ENCODE measurements at regions not wholly inside any gene's neighbourhood (a gene's known extent, or its start where the extent isn't known, plus 50 kb on each side); places are given as distances from the start of the nearest gene placed in this dataset.

- DNase-seq (ENCODE audit: insufficient read length, low spot score) = no peak
- no peak for FAIRE-seq
- TF ChIP-seq POU2F2 (IDR thresholded peaks at IDR 0.05; ENCODE audit: low read depth, low read length) (no peak), TAF1 (IDR thresholded peaks at IDR 0.05; ENCODE audit: low read depth, low read length) (no peak), SPI1 (IDR thresholded peaks at IDR 0.05; ENCODE audit: low read depth, low read length) (no peak), PAX5 (IDR thresholded peaks at IDR 0.05; ENCODE audit: insufficient read depth, low read length, severe bottlenecking) (no peak), POLR2AphosphoS5 (IDR thresholded peaks at IDR 0.05; ENCODE audit: low read depth, low read length) (no peak), POLR2A (IDR thresholded peaks at IDR 0.05; ENCODE audit: low read depth, low read length) (no peak)
Measured at GRCh38 chr22:47463220-47463619, 700.8 kb downstream of the TBC1D22A start.

DNA sequence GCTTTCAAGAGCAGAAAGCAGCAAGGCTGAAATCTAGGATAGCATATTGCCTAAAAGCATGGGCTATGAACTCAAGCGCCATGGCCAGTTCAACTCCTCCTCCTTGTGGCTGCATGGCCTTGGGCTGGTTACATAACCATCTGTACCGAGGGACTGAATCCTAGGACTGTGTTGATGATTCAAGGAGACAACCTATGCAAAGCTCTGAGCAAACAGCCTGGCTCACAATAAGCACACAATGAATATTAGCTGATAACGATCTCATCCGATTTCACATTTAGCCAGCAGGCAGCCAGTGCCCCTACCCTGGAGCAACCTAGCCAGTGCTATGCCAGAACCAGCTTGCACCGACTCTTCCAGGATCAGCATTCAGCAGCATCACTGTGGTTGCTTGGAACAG lies 698.4 kb downstream of the TBC1D22A start:
- FAIRE-seq = no peak
- TF ChIP-seq PAX5 (IDR thresholded peaks at IDR 0.05; ENCODE audit: insufficient read depth, low read length, severe bottlenecking) (no peak), TAF1 (IDR thresholded peaks at IDR 0.05; ENCODE audit: low read depth, low read length) (no peak), POLR2A (IDR thresholded peaks at IDR 0.05; ENCODE audit: low read depth, low read length) (no peak), POLR2AphosphoS5 (IDR thresholded peaks at IDR 0.05; ENCODE audit: low read depth, low read length) (no peak), POU2F2 (IDR thresholded peaks at IDR 0.05; ENCODE audit: low read depth, low read length) (no peak), SPI1 (IDR thresholded peaks at IDR 0.05; ENCODE audit: low read depth, low read length) (no peak)
- no peak for DNase-seq (ENCODE audit: insufficient read length, low spot score)

DNA sequence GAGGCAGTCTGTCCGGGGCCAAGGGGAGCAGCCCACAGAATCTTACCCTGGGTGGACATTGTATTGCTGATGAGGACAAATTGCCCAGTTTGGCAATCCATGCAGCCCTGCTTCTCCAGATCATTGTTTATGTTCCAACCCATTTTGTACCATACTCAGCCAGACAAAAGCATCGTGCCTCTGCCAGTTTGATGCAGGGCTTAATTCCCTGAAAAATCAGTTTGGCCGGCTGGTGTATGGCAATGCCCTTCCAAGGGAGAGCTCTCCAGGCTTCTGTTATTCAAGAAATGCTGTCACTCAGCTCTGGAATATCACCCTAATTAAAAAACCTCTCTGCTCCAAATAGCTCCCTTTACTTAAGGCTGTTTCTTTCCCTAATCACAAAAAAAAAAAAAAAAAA lies 697.7 kb downstream of the TBC1D22A start:
- DNase-seq (ENCODE audit: insufficient read length, low spot score) = no peak
- no peak for FAIRE-seq
- TF ChIP-seq POU2F2 (IDR thresholded peaks at IDR 0.05; ENCODE audit: low read depth, low read length) (no peak), POLR2AphosphoS5 (IDR thresholded peaks at IDR 0.05; ENCODE audit: low read depth, low read length) (no peak), PAX5 (IDR thresholded peaks at IDR 0.05; ENCODE audit: insufficient read depth, low read length, severe bottlenecking) (no peak), POLR2A (IDR thresholded peaks at IDR 0.05; ENCODE audit: low read depth, low read length) (no peak), SPI1 (IDR thresholded peaks at IDR 0.05; ENCODE audit: low read depth, low read length) (no peak), TAF1 (IDR thresholded peaks at IDR 0.05; ENCODE audit: low read depth, low read length) (no peak)

GRCh38 chr22:47458348-47458747 lies 695.9 kb downstream of the TBC1D22A start:
- no peak for TF ChIP-seq TAF1 (IDR thresholded peaks at IDR 0.05; ENCODE audit: low read depth, low read length)
- TF ChIP-seq POLR2AphosphoS5 (IDR thresholded peaks at IDR 0.05; ENCODE audit: low read depth, low read length) = no peak
- TF ChIP-seq SPI1 (IDR thresholded peaks at IDR 0.05; ENCODE audit: low read depth, low read length) = no peak
- TF ChIP-seq PAX5 (IDR thresholded peaks at IDR 0.05; ENCODE audit: insufficient read depth, low read length, severe bottlenecking) = no peak
- TF ChIP-seq POU2F2 (IDR thresholded peaks at IDR 0.05; ENCODE audit: low read depth, low read length) = no peak
- no peak for TF ChIP-seq POLR2A (IDR thresholded peaks at IDR 0.05; ENCODE audit: low read depth, low read length)
- DNase-seq (ENCODE audit: insufficient read length, low spot score) = no peak
- no peak for FAIRE-seq

DNA sequence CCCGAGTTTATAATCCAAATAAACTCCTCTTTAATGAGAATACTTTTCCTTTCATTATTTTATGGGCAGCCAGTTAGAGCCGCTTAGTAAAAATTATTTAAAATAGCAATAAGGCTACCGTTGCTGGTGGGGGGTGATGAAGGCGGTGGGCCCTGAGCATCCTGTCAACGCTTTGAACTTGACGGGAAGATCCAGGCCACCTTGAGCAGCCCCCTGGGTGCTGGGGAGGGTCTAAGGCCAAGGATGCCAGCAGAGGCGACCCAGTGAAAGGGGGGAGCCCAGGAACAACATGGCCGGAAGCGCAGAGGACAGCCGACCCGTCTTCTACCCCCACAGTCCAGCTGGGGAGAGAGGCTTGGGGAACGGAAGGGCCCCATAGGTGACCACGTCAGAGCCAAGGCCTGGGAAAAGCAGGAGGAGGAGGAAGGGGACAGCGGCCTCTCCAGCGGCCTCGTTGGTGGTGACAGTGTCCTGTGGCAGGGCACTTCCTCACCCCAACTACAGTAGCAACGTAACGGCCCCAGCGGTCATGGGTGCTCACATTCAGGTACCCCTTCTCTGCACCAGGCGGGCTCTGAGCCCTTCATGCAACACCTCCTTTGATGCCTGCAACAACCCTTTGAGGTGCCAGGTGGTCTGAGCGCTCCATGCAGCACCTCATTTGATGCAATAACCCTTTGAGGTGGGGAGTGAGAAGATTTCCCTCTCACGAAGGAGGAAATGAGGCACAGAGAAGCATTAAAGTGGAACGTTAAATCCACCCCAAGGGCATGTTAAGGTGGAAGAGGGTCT lies 695.3 kb downstream of the TBC1D22A start:
- no peak for FAIRE-seq
- no peak for TF ChIP-seq SPI1 (IDR thresholded peaks at IDR 0.05; ENCODE audit: low read depth, low read length)
- TF ChIP-seq POLR2AphosphoS5 (IDR thresholded peaks at IDR 0.05; ENCODE audit: low read depth, low read length) = no peak
- no peak for TF ChIP-seq PAX5 (IDR thresholded peaks at IDR 0.05; ENCODE audit: insufficient read depth, low read length, severe bottlenecking)
- TF ChIP-seq POU2F2 (IDR thresholded peaks at IDR 0.05; ENCODE audit: low read depth, low read length) = no peak
- TF ChIP-seq POLR2A (IDR thresholded peaks at IDR 0.05; ENCODE audit: low read depth, low read length) = no peak
- TF ChIP-seq TAF1 (IDR thresholded peaks at IDR 0.05; ENCODE audit: low read depth, low read length) = no peak
- no peak for DNase-seq (ENCODE audit: insufficient read length, low spot score)

GRCh38 chr22:47457021-47457420 lies 694.6 kb downstream of the TBC1D22A start:
- no peak for TF ChIP-seq PAX5 (IDR thresholded peaks at IDR 0.05; ENCODE audit: insufficient read depth, low read length, severe bottlenecking)
- no peak for TF ChIP-seq POU2F2 (IDR thresholded peaks at IDR 0.05; ENCODE audit: low read depth, low read length)
- no peak for TF ChIP-seq SPI1 (IDR thresholded peaks at IDR 0.05; ENCODE audit: low read depth, low read length)
- TF ChIP-seq TAF1 (IDR thresholded peaks at IDR 0.05; ENCODE audit: low read depth, low read length) = no peak
- TF ChIP-seq POLR2A (IDR thresholded peaks at IDR 0.05; ENCODE audit: low read depth, low read length) = no peak
- no peak for TF ChIP-seq POLR2AphosphoS5 (IDR thresholded peaks at IDR 0.05; ENCODE audit: low read depth, low read length)
- no peak for FAIRE-seq

GRCh38 chr22:47456031-47456430 lies 693.6 kb downstream of the TBC1D22A start:
- no peak for TF ChIP-seq POLR2A (IDR thresholded peaks at IDR 0.05; ENCODE audit: low read depth, low read length)
- TF ChIP-seq POLR2AphosphoS5 (IDR thresholded peaks at IDR 0.05; ENCODE audit: low read depth, low read length) = no peak
- TF ChIP-seq POU2F2 (IDR thresholded peaks at IDR 0.05; ENCODE audit: low read depth, low read length) = no peak
- no peak for TF ChIP-seq TAF1 (IDR thresholded peaks at IDR 0.05; ENCODE audit: low read depth, low read length)
- no peak for TF ChIP-seq PAX5 (IDR thresholded peaks at IDR 0.05; ENCODE audit: insufficient read depth, low read length, severe bottlenecking)
- TF ChIP-seq SPI1 (IDR thresholded peaks at IDR 0.05; ENCODE audit: low read depth, low read length) = no peak
- no peak for FAIRE-seq
- no peak for DNase-seq (ENCODE audit: insufficient read length, low spot score)

More at GRCh38 chr22:47457021-47457420, 694.6 kb downstream of the TBC1D22A start:
- DNase-seq (ENCODE audit: insufficient read length, low spot score) = no peak

DNA sequence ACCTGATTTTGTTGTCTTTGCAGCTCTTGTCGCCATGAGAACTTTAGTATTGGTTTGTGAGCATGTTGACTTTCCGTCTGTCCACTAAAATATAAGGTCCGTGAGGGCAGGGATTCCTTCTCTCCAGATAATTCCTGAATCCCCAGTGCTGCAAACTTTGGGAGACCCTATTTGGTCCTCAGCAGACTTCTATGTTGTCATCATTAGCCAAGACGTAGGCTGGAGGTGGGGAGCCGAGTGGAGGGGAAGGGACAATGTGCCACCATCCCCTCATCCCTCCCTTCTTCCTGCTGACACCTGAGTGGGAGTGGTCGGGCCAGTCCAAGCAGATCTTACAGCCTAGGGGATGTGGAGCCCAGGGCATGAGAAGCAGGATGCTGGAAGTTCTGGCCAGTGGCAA lies 690.6 kb downstream of the TBC1D22A start:
- no peak for TF ChIP-seq POU2F2 (IDR thresholded peaks at IDR 0.05; ENCODE audit: low read depth, low read length)
- TF ChIP-seq POLR2A (IDR thresholded peaks at IDR 0.05; ENCODE audit: low read depth, low read length) = no peak
- no peak for TF ChIP-seq TAF1 (IDR thresholded peaks at IDR 0.05; ENCODE audit: low read depth, low read length)
- TF ChIP-seq POLR2AphosphoS5 (IDR thresholded peaks at IDR 0.05; ENCODE audit: low read depth, low read length) = no peak
- TF ChIP-seq SPI1 (IDR thresholded peaks at IDR 0.05; ENCODE audit: low read depth, low read length) = no peak
- no peak for TF ChIP-seq PAX5 (IDR thresholded peaks at IDR 0.05; ENCODE audit: insufficient read depth, low read length, severe bottlenecking)

GRCh38 chr22:47452184-47452583 lies 689.7 kb downstream of the TBC1D22A start:
- no peak for DNase-seq (ENCODE audit: insufficient read length, low spot score)
- no peak for FAIRE-seq
- TF ChIP-seq SPI1 (IDR thresholded peaks at IDR 0.05; ENCODE audit: low read depth, low read length) (no peak), TAF1 (IDR thresholded peaks at IDR 0.05; ENCODE audit: low read depth, low read length) (no peak), PAX5 (IDR thresholded peaks at IDR 0.05; ENCODE audit: insufficient read depth, low read length, severe bottlenecking) (no peak), POLR2AphosphoS5 (IDR thresholded peaks at IDR 0.05; ENCODE audit: low read depth, low read length) (no peak), POU2F2 (IDR thresholded peaks at IDR 0.05; ENCODE audit: low read depth, low read length) (no peak), POLR2A (IDR thresholded peaks at IDR 0.05; ENCODE audit: low read depth, low read length) (no peak)

More for the DNA sequence above, 690.6 kb downstream of the TBC1D22A start:
- FAIRE-seq (no peak), DNase-seq (ENCODE audit: insufficient read length, low spot score) (no peak)

All from GM12891 (cell line).